Esophagus squamous epithelium (tissue), 4 donors: ENCODE measurements at regions not wholly inside any gene's neighbourhood (a gene's known extent, or its start where the extent isn't known, plus 50 kb on each side); places are given as distances from the start of the nearest gene placed in this dataset.

Experiments used
- CTCF ChIP-seq, 6 experiments: fragments of 450-650 bp in 4 of 6; fragments of 200-600 bp in 2 of 6; sonication (generic) in 2 of 6; IDR thresholded peaks; one replicate each; pipeline ENCODE4 v1.5.1; 2016 to 2019; ENCODE audit warnings: antibody characterized with exemption in 6 of 6, mild to moderate bottlenecking in 4 of 6, moderate library complexity in 4 of 6
- POLR2A ChIP-seq, 4 donors: fragments of 450-650 bp; IDR thresholded peaks; one replicate each; pipeline ENCODE4 v1.6.1; 2017; ENCODE audit warnings: antibody characterized with exemption in 4 of 4, mild to moderate bottlenecking in 4 of 4, moderate library complexity in 3 of 4

DNA sequence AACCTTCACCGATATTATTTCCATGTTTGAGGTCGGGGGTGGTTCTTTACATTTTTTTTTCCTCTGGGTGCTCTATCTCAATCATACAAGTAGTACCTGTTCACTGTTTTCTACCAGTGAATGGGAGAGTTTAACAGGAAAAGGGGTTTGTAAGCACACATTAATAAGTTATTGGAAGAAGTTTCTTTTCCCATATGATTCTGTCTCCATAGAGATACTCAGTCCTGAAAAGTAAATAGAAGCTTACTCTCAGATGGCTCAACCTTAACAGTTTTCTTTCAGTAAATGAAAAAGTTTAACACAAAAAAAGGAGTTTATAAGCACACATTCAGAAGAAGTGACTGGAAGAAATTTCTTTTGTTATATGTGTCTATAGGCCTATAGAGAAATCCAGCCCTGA is 995.6 kb upstream of the SLC39A10 start:
- TF ChIP-seq CTCF (IDR thresholded peaks at IDR 0.05): no peak
- TF ChIP-seq POLR2A (IDR thresholded peaks at IDR 0.05): no peak
